ENCODE measurements at regions not wholly inside any gene's neighbourhood (a gene's known extent, or its start where the extent isn't known, plus 50 kb on each side); places are given as distances from the start of the nearest gene placed in this dataset.

DNA sequence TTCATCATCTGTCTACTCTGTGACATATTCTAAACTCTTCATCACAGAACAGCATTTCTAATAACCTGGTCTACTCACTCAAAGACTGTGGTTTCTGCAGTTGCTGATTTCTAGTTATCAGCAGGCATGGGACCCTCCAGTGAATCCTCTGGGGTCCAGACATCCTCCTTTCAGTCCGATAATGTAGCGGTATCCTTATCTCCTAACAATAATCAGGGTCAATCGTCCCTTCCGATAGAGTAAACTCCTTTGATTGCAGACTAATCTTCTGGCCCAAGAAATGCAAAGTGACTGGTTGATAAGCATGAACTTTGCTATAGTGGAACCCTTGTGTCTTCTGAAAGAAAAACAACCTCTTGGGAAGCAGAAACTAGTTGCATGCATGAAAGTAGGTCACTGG, 1209.8 kb upstream of the CELF2 start:
- H3K4me3 ChIP-seq, result no peak overlapping the region
- DNase-seq (ENCODE audit: low spot score), result no peak
- H3K4me1 ChIP-seq (replicated peaks), result no peaks in the 10 kb centered on the region
- intact Hi-C loops (cut with DNase I), result no loop called here
- H3K27ac ChIP-seq, result no peak overlapping the region
- 85% methylated on average over 4 of the region's 4 CpGs for WGBS
- no peaks in the 10 kb centered on the region for H3K9me3 ChIP-seq
- no peaks in the 10 kb centered on the region for H3K27me3 ChIP-seq (replicated peaks; ENCODE audit: insufficient read depth)
- H3K36me3 ChIP-seq, result no peaks in the 10 kb centered on the region
- TF ChIP-seq POLR2A (IDR thresholded peaks at IDR 0.05) (no peak), POLR2AphosphoS5 (IDR thresholded peaks at IDR 0.05) (no peak)
- TF ChIP-seq, protein P1, sequence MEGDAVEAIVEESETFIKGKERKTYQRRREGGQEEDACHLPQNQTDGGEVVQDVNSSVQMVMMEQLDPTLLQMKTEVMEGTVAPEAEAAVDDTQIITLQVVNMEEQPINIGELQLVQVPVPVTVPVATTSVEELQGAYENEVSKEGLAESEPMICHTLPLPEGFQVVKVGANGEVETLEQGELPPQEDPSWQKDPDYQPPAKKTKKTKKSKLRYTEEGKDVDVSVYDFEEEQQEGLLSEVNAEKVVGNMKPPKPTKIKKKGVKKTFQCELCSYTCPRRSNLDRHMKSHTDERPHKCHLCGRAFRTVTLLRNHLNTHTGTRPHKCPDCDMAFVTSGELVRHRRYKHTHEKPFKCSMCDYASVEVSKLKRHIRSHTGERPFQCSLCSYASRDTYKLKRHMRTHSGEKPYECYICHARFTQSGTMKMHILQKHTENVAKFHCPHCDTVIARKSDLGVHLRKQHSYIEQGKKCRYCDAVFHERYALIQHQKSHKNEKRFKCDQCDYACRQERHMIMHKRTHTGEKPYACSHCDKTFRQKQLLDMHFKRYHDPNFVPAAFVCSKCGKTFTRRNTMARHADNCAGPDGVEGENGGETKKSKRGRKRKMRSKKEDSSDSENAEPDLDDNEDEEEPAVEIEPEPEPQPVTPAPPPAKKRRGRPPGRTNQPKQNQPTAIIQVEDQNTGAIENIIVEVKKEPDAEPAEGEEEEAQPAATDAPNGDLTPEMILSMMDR (IDR thresholded peaks at IDR 0.05), result no peak

GRCh38 chr10:9811601-9812000, 1206.1 kb upstream of the CELF2 start:
- H3K9me3 ChIP-seq, result no peaks in the 10 kb centered on the region
- TF ChIP-seq POLR2A (IDR thresholded peaks at IDR 0.05) (no peak), POLR2AphosphoS5 (IDR thresholded peaks at IDR 0.05) (no peak)
- TF ChIP-seq, protein P1 (IDR thresholded peaks at IDR 0.05), result no peak
- H3K36me3 ChIP-seq, result no peaks in the 10 kb centered on the region
- H3K27ac ChIP-seq, result no peak overlapping the region
- H3K27me3 ChIP-seq (replicated peaks; ENCODE audit: insufficient read depth), result no peaks in the 10 kb centered on the region
- intact Hi-C loops (cut with DNase I), result no loop called here
- H3K4me3 ChIP-seq, result no peak overlapping the region
- no peaks in the 10 kb centered on the region for H3K4me1 ChIP-seq (replicated peaks)
- WGBS, result 88% methylated on average over 4 of the region's 4 CpGs
- DNase-seq (ENCODE audit: low spot score), result no peak

- H3K4me1 ChIP-seq (replicated peaks), result no peaks in the 10 kb centered on the region
- no peak overlapping the region for H3K4me3 ChIP-seq
- no peaks in the 10 kb centered on the region for H3K9me3 ChIP-seq
- DNase-seq (ENCODE audit: low spot score), result no peak
- no peaks in the 10 kb centered on the region for H3K27me3 ChIP-seq (replicated peaks; ENCODE audit: insufficient read depth)
- TF ChIP-seq POLR2A (IDR thresholded peaks at IDR 0.05) (no peak), POLR2AphosphoS5 (IDR thresholded peaks at IDR 0.05) (no peak)
- TF ChIP-seq, protein P1 (IDR thresholded peaks at IDR 0.05), result no peak
- intact Hi-C loops (cut with DNase I), result no loop called here
- no peak overlapping the region for H3K27ac ChIP-seq
- WGBS, result 83% methylated on average over 1 of the region's 1 CpG
- H3K36me3 ChIP-seq, result no peaks in the 10 kb centered on the region
These were observed 1203.3 kb upstream of the CELF2 start for GRCh38 chr10:9814285-9814864.

DNA sequence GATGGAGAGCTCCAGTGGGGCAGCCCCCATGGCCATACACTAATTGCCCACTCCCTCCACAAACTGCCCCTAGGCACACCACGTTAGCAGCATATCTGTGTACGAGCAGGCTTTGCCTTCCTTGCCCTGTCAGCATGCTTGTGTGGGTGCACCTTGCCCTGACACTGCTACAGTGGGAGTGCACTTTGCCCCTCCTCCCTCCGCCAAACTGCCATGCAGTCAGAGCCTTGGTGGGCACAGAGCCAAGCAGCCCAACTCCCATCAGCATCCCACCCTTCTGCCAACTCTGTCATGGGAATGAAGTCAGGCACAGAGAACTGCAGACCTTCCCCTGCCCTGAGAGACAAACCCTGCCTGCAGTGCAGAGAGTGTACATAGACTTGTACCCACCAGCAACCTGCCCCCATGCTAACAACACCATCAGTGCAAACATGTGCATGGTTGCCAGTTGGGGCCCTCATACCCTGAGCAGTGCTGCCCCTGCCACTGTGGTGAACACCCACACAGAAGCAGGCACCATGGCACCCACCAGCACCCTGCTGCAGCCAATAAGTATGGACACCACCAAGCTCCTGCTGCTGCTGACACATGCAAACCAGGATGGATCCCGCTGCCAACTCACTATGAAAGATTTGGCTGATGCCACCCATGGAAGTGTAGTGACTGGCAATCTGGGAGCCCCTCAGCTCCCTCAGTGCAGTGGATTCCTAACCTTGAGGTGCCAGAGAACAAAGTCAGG, 1197.7 kb upstream of the CELF2 start:
- no peak overlapping the region for H3K27ac ChIP-seq
- H3K36me3 ChIP-seq, result no peaks in the 10 kb centered on the region
- H3K4me3 ChIP-seq, result no peak overlapping the region
- H3K4me1 ChIP-seq (replicated peaks), result no peaks in the 10 kb centered on the region
- intact Hi-C loops (cut with DNase I), result no loop called here
- 98% methylated on average over 4 of the region's 4 CpGs for WGBS
- H3K27me3 ChIP-seq (replicated peaks; ENCODE audit: insufficient read depth), result no peaks in the 10 kb centered on the region
- TF ChIP-seq POLR2A (IDR thresholded peaks at IDR 0.05), result no peak
- no peak for TF ChIP-seq POLR2AphosphoS5 (IDR thresholded peaks at IDR 0.05)
- TF ChIP-seq, protein P1 (IDR thresholded peaks at IDR 0.05), result no peak
- H3K9me3 ChIP-seq, result no peaks in the 10 kb centered on the region
- DNase-seq (ENCODE audit: low spot score), result no peak
